Uterus (tissue), 2 donors: ENCODE measurements at regions not wholly inside any gene's neighbourhood (a gene's known extent, or its start where the extent isn't known, plus 50 kb on each side); places are given as distances from the start of the nearest gene placed in this dataset.
"Not testable (repeated sequence)": the region's sequence is repeated elsewhere in the genome, so short reads cannot be mapped to it uniquely, and the experiment has no call there.

Source experiments
- POLR2A ChIP-seq, 2 donors: fragments of 450-650 bp; IDR thresholded peaks; one replicate each; pipeline ENCODE4 v1.6.1; 2016; ENCODE audit warnings: antibody characterized with exemption in 2 of 2, mild to moderate bottlenecking in 1 of 2, moderate library complexity in 1 of 2
- TF ChIP-seq, protein P1 (sequence below), 4 experiments: fragments of 200-600 bp in 2 of 4; fragments of 450-650 bp in 2 of 4; sonication (generic) in 2 of 4; IDR thresholded peaks; one replicate each; pipeline ENCODE4 v1.5.1; 2016 to 2019; ENCODE audit warnings: antibody characterized with exemption in 4 of 4, mild to moderate bottlenecking in 2 of 4, moderate library complexity in 1 of 4

DNA sequence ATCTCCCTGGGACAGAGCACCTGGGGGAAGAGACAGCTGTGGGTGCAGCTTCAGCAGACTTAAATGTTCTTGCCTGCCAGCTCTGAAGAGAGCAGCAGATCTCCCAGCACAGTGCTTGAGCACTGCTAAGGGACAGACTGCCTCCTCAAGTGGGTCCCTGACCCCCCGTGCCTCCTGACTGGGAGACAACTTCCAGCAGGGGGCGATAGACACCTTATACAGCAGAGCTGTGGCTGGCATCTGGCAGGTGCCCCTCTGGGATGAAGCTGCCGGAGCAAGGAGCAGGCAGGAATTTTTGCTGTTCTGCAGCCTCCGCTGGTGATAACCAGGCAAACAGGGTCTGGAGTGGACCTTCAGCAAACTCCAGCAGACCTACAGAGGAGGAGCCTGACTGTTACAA is 541.7 kb upstream of the PITX2 start:
- TF ChIP-seq, protein P1, sequence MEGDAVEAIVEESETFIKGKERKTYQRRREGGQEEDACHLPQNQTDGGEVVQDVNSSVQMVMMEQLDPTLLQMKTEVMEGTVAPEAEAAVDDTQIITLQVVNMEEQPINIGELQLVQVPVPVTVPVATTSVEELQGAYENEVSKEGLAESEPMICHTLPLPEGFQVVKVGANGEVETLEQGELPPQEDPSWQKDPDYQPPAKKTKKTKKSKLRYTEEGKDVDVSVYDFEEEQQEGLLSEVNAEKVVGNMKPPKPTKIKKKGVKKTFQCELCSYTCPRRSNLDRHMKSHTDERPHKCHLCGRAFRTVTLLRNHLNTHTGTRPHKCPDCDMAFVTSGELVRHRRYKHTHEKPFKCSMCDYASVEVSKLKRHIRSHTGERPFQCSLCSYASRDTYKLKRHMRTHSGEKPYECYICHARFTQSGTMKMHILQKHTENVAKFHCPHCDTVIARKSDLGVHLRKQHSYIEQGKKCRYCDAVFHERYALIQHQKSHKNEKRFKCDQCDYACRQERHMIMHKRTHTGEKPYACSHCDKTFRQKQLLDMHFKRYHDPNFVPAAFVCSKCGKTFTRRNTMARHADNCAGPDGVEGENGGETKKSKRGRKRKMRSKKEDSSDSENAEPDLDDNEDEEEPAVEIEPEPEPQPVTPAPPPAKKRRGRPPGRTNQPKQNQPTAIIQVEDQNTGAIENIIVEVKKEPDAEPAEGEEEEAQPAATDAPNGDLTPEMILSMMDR (IDR thresholded peaks at IDR 0.05), result not testable (repeated sequence)
- not testable (repeated sequence) for TF ChIP-seq POLR2A (IDR thresholded peaks at IDR 0.05)
